ENCODE measurements at regions not wholly inside any gene's neighbourhood (a gene's known extent, or its start where the extent isn't known, plus 50 kb on each side); places are given as distances from the start of the nearest gene placed in this dataset.

DNA sequence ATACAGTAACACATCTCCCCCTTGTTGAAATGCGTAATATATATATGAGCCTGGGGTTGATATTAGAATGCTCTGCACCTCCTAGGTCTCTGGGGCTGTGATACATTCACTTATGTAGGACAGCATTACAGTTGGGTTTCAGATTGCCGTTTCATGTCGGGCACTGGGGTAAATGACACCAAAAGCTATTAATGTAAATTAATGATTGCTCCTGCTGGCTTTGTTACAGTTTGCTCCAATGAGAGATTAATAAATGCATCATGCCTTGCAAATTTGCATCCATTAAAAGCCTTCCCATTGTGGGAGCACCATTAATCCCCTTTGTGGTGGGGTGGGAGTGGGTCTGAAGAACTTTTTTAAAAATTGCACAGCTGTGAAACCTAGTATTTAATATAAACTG lies 584.4 kb upstream of the EEF2KMT start:
- TF ChIP-seq, protein P1, sequence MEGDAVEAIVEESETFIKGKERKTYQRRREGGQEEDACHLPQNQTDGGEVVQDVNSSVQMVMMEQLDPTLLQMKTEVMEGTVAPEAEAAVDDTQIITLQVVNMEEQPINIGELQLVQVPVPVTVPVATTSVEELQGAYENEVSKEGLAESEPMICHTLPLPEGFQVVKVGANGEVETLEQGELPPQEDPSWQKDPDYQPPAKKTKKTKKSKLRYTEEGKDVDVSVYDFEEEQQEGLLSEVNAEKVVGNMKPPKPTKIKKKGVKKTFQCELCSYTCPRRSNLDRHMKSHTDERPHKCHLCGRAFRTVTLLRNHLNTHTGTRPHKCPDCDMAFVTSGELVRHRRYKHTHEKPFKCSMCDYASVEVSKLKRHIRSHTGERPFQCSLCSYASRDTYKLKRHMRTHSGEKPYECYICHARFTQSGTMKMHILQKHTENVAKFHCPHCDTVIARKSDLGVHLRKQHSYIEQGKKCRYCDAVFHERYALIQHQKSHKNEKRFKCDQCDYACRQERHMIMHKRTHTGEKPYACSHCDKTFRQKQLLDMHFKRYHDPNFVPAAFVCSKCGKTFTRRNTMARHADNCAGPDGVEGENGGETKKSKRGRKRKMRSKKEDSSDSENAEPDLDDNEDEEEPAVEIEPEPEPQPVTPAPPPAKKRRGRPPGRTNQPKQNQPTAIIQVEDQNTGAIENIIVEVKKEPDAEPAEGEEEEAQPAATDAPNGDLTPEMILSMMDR (IDR thresholded peaks at IDR 0.05): no peak
- TF ChIP-seq POLR2AphosphoS5 (IDR thresholded peaks at IDR 0.05; ENCODE audit: insufficient read depth in 1 of 2, low read depth in 1 of 2) (no peak), POLR2A (IDR thresholded peaks at IDR 0.05) (no peak)

Data from vagina (tissue), 2 donors.